Endothelial cell (in vitro differentiated cells): ENCODE measurements at regions not wholly inside any gene's neighbourhood (a gene's known extent, or its start where the extent isn't known, plus 50 kb on each side); places are given as distances from the start of the nearest gene placed in this dataset.

ENCODE experiments used
- DNase-seq: peaks from one replicate; pipeline ENCODE4 v3.0.0; 2021; ENCODE audit warnings: low spot score
- H3K27ac Mint-ChIP-seq: one replicate; pipeline ENCODE4 v1.8.0; 2021; ENCODE audit warnings: mixed read lengths, inconsistent platforms; ENCODE audit not compliant: unreplicated experiment
- H3K27me3 Mint-ChIP-seq: one replicate; pipeline ENCODE4 v1.8.0; 2021; ENCODE audit warnings: mild to moderate bottlenecking, moderate library complexity, mixed read lengths, inconsistent platforms; ENCODE audit not compliant: unreplicated experiment
- H3K36me3 Mint-ChIP-seq: one replicate; pipeline ENCODE4 v1.8.0; 2021; ENCODE audit warnings: mild to moderate bottlenecking, low read depth, mixed read lengths, inconsistent platforms; ENCODE audit not compliant: unreplicated experiment
- H3K4me1 Mint-ChIP-seq: one replicate; pipeline ENCODE4 v1.8.0; 2021; ENCODE audit warnings: mild to moderate bottlenecking, mixed read lengths, inconsistent platforms; ENCODE audit not compliant: unreplicated experiment
- H3K4me3 Mint-ChIP-seq: one replicate; pipeline ENCODE4 v1.8.0; 2021; ENCODE audit warnings: mild to moderate bottlenecking, mixed read lengths, inconsistent platforms; ENCODE audit not compliant: unreplicated experiment
- H3K9me3 Mint-ChIP-seq: one replicate; pipeline ENCODE4 v1.8.0; 2021; ENCODE audit warnings: mixed read lengths, inconsistent platforms; ENCODE audit not compliant: unreplicated experiment
- TF ChIP-seq, protein P1 (sequence below): fragments of 200-600 bp; sonication (generic); IDR thresholded peaks from one replicate; pipeline ENCODE4 v1.5.0; 2021; ENCODE audit warnings: antibody characterized with exemption; ENCODE audit not compliant: unreplicated experiment

DNA sequence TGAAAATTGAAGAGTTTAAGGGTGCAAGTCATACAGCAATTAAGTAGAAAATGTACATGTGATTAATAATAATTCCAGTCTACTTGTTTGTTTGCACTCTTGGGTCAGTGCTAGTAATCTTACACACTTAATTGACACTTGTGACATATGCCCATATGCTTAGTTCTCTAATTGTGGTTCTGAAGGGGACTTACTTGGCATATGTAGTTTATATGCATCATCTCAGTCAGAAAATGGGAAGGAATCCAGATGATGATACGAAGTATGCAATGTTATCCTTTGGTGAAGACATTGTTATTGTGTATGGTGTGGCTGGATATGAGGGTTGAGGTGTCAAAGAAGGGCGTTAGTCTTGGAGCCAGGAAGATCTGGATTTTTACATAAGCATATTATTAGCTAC lies 193.5 kb upstream of the HDAC9 start:
- H3K27me3 Mint-ChIP-seq = no peaks in the 10 kb centered on the region
- TF ChIP-seq, protein P1, sequence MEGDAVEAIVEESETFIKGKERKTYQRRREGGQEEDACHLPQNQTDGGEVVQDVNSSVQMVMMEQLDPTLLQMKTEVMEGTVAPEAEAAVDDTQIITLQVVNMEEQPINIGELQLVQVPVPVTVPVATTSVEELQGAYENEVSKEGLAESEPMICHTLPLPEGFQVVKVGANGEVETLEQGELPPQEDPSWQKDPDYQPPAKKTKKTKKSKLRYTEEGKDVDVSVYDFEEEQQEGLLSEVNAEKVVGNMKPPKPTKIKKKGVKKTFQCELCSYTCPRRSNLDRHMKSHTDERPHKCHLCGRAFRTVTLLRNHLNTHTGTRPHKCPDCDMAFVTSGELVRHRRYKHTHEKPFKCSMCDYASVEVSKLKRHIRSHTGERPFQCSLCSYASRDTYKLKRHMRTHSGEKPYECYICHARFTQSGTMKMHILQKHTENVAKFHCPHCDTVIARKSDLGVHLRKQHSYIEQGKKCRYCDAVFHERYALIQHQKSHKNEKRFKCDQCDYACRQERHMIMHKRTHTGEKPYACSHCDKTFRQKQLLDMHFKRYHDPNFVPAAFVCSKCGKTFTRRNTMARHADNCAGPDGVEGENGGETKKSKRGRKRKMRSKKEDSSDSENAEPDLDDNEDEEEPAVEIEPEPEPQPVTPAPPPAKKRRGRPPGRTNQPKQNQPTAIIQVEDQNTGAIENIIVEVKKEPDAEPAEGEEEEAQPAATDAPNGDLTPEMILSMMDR = no peak
- H3K4me3 Mint-ChIP-seq = no peak overlapping the region

DNA sequence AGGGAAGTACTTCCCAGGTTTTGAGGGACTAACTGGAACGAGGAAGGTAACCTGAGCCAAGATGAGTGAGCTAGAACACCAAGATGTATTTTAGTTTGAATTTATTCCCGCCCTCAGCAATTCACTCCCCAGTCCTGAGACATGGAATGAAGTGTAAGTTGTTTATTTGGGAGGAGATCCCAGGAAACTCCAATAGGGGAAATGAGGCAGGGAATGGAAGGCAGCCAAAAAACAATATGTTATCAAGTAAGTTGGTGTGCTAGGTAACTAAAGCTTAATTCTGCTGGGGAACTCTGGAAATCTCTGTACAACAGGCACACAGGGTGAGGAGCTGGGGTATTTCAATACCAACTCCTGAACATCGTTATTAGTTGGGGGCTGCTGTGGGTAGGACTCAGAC lies 189.7 kb upstream of the HDAC9 start:
- DNase-seq = no peak
- Mint-ChIP-seq H3K27ac (no peak overlapping the region), H3K27me3 (no peaks in the 10 kb centered on the region), H3K36me3 (no peaks in the 10 kb centered on the region), H3K9me3 (no peaks in the 10 kb centered on the region), H3K4me3 (no peak overlapping the region), H3K4me1 (no peaks in the 10 kb centered on the region)
- TF ChIP-seq, protein P1 = no peak

More for the DNA sequence above, 193.5 kb upstream of the HDAC9 start:
- DNase-seq = no peak
- Mint-ChIP-seq H3K27ac (no peak overlapping the region), H3K9me3 (no peaks in the 10 kb centered on the region), H3K4me1 (no peaks in the 10 kb centered on the region), H3K36me3 (no peaks in the 10 kb centered on the region)

DNA sequence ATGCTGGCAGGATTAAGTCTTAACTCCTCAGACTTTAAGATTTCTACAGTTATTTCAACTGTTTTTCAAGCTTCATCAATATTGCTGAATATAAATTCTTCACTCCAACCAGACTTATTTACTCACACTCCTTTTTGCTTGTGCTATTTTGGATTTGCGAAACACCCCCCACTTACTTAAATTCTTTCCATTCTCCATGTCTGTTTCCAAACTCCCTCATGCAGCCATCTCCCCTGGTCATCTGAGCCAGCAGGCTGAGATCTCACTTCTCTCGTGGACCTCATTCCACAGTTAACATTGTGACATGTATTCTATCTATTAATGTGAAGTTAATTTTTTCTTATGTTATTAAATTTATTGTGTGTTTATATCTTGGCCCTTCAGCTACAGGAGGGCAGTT lies 188.9 kb upstream of the HDAC9 start:
- no peaks in the 10 kb centered on the region for H3K36me3 Mint-ChIP-seq
- TF ChIP-seq, protein P1 = no peak
- no peaks in the 10 kb centered on the region for H3K27me3 Mint-ChIP-seq
- no peak overlapping the region for H3K4me3 Mint-ChIP-seq
- H3K4me1 Mint-ChIP-seq = peaks cover 1% of the 10 kb centered on the region
- no peak overlapping the region for H3K27ac Mint-ChIP-seq
- no peak for DNase-seq
- H3K9me3 Mint-ChIP-seq = no peaks in the 10 kb centered on the region

DNA sequence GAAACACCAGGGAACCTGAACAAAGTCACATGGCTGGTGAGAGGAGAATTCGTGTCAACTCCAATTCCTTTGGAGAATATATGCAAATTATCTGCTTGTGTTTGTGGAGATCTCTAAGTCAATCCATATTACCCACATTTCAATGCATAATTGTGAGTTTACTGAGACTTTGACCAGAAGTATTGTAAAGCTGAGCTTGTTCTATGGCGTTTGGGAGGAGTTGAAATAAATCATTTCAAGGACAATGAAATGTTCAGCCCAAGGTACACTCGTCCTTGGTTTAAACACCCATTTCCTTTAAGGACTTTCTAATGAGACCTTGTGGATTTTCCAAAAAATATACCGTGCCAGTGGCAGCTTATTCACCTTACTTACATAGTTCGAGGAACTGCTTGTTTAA lies 186.6 kb upstream of the HDAC9 start:
- Mint-ChIP-seq H3K27ac (no peak overlapping the region), H3K4me1 (peaks cover 3% of the 10 kb centered on the region), H3K9me3 (no peaks in the 10 kb centered on the region), H3K27me3 (no peaks in the 10 kb centered on the region), H3K4me3 (no peak overlapping the region), H3K36me3 (no peaks in the 10 kb centered on the region)
- TF ChIP-seq, protein P1 = no peak
- DNase-seq = no peak

DNA sequence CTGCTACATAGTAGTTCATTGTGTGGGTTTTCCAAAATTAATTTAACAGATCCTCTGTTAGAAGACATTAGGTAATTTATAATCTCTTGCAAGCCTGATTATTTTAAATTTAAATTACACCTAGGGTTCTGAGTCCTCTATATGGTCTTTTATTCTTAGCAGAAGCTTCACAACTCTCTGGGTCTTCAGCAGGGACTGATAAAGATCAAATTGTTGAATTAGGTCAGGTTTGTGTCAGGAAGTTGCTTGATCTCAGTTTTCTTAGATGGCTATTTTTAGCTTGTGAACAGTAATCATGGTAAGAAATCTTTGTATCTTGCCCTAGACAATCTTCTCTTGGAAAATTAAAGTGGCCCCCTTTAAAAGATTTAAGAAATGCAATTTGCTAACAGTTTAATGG lies 183.1 kb upstream of the HDAC9 start:
- no peak overlapping the region for H3K4me3 Mint-ChIP-seq
- H3K9me3 Mint-ChIP-seq = no peaks in the 10 kb centered on the region
- H3K27me3 Mint-ChIP-seq = no peaks in the 10 kb centered on the region
- H3K4me1 Mint-ChIP-seq = peaks cover 8% of the 10 kb centered on the region
- TF ChIP-seq, protein P1 = no peak
- DNase-seq = no peak
- no peak overlapping the region for H3K27ac Mint-ChIP-seq
- no peaks in the 10 kb centered on the region for H3K36me3 Mint-ChIP-seq
